ENCODE measurements at regions not wholly inside any gene's neighbourhood (a gene's known extent, or its start where the extent isn't known, plus 50 kb on each side); places are given as distances from the start of the nearest gene placed in this dataset.

DNA sequence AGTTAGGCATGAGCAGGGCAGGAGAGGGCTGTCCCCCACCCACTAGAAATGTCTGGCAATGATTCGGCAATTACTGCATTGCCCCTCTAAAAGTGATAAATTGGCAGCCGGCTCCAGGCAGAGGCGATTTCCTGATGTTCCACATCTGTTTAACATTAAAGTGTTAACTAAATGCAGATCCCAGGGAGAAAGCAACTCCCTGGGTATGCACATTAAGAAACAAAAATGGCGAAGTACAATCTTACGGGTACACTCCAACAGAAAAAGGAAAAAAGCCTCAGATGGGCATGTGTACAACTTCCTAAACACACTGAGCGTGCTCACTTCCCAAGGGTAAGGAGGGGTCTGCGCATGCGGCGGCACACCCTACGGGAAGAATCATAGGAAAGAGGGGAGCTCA is 314.4 kb downstream of the CASP12 start:
- TF ChIP-seq, protein P1, sequence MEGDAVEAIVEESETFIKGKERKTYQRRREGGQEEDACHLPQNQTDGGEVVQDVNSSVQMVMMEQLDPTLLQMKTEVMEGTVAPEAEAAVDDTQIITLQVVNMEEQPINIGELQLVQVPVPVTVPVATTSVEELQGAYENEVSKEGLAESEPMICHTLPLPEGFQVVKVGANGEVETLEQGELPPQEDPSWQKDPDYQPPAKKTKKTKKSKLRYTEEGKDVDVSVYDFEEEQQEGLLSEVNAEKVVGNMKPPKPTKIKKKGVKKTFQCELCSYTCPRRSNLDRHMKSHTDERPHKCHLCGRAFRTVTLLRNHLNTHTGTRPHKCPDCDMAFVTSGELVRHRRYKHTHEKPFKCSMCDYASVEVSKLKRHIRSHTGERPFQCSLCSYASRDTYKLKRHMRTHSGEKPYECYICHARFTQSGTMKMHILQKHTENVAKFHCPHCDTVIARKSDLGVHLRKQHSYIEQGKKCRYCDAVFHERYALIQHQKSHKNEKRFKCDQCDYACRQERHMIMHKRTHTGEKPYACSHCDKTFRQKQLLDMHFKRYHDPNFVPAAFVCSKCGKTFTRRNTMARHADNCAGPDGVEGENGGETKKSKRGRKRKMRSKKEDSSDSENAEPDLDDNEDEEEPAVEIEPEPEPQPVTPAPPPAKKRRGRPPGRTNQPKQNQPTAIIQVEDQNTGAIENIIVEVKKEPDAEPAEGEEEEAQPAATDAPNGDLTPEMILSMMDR (IDR thresholded peaks at IDR 0.05), result no peak
- TF ChIP-seq POLR2AphosphoS5 (IDR thresholded peaks at IDR 0.05) (no peak), EP300 (IDR thresholded peaks at IDR 0.05) (no peak)

All from upper lobe of left lung (tissue), 4 donors.